ENCODE measurements at regions not wholly inside any gene's neighbourhood (a gene's known extent, or its start where the extent isn't known, plus 50 kb on each side); places are given as distances from the start of the nearest gene placed in this dataset.

DNA sequence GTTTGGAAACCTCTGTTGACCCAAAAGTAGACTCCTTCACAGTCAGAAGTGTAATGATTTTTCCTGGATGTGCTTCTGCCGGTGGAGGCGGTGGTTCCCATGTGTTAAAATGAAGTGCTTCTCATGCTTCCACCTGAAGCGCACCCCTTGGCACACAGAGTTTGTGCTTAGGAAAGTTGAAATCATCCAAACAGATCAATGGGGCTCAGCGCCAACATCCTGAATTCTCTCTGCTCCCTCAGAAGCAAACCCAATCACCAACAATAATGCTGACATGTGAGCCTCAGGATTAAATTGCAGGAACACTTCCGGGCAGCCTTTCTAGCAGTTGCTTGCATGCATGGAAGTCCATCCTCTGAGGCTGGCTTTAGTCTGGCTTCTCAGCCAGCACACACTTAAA, 71.0 kb downstream of the MED10 start:
- no peak for TF ChIP-seq EZH2phosphoT487 (IDR thresholded peaks at IDR 0.05; ENCODE audit: insufficient read depth, low read depth)
- no peak for TF ChIP-seq EZH2 (IDR thresholded peaks at IDR 0.05; ENCODE audit: insufficient read depth, poor library complexity, severe bottlenecking)

All from GM23248 (cell line).